H9 (cell line): ENCODE measurements at regions not wholly inside any gene's neighbourhood (a gene's known extent, or its start where the extent isn't known, plus 50 kb on each side); places are given as distances from the start of the nearest gene placed in this dataset.

ENCODE experiments used
- DNase-seq: peaks from one replicate; pipeline ENCODE4 v3.0.0-alpha.2; 2017
- H2AFZ ChIP-seq: one replicate; pipeline ENCODE4 v1.6.1; 2013; ENCODE audit warnings: mild to moderate bottlenecking, low read length, control low read depth, moderate library complexity
- H2AK5ac ChIP-seq: 2 replicates; pipeline ENCODE4 v1.6.1; 2013; ENCODE audit warnings: low read length, control low read depth, mixed read lengths; ENCODE audit not compliant: insufficient read length
- H2BK120ac ChIP-seq: one replicate; pipeline ENCODE4 v1.6.1; 2013; ENCODE audit warnings: low read depth, mild to moderate bottlenecking, low read length, control low read depth, inconsistent platforms; ENCODE audit not compliant: poor library complexity, severe bottlenecking
- H2BK12ac ChIP-seq: 2 replicates; pipeline ENCODE4 v1.6.1; 2013; ENCODE audit warnings: low read length, control low read depth, mixed read lengths, low read depth; ENCODE audit not compliant: insufficient read length
- H2BK15ac ChIP-seq: 2 replicates; pipeline ENCODE4 v1.6.1; 2013; ENCODE audit warnings: low read depth, low read length, control low read depth
- H2BK20ac ChIP-seq: one replicate; pipeline ENCODE4 v1.6.1; 2013; ENCODE audit warnings: low read depth, mild to moderate bottlenecking, low read length, control low read depth, inconsistent platforms; ENCODE audit not compliant: poor library complexity, severe bottlenecking
- H2BK5ac ChIP-seq: 2 replicates; pipeline ENCODE4 v1.6.1; 2013; ENCODE audit warnings: low read length, control low read depth, mixed read lengths; ENCODE audit not compliant: insufficient read length
- H3K14ac ChIP-seq: 2 replicates; pipeline ENCODE4 v1.6.1; 2013; ENCODE audit warnings: low read length, control low read depth; ENCODE audit not compliant: insufficient read depth
- H3K18ac ChIP-seq: 2 replicates; pipeline ENCODE4 v1.6.1; 2013; ENCODE audit warnings: low read depth, mild to moderate bottlenecking, mixed read lengths, low read length, control low read depth; ENCODE audit not compliant: insufficient read length
- H3K23ac ChIP-seq: 2 replicates; pipeline ENCODE4 v1.6.1; 2013; ENCODE audit warnings: low read length, control low read depth, mixed read lengths, low read depth; ENCODE audit not compliant: insufficient read length
- H3K23me2 ChIP-seq: 2 replicates; pipeline ENCODE4 v1.6.1; 2013; ENCODE audit warnings: low read depth, mild to moderate bottlenecking, mixed read lengths, low read length, control low read depth; ENCODE audit not compliant: insufficient read length, poor library complexity, severe bottlenecking
- H3K27ac ChIP-seq: 2 replicates; pipeline ENCODE4 v1.5.1; 2013; ENCODE audit warnings: low read length, control low read depth, mixed read lengths, low read depth; ENCODE audit not compliant: insufficient read length
- H3K27me3 ChIP-seq: 2 replicates; pipeline ENCODE4 v1.6.1; 2013; ENCODE audit warnings: low read length, control low read depth, inconsistent platforms; ENCODE audit not compliant: insufficient read depth
- H3K4ac ChIP-seq: 2 replicates; pipeline ENCODE4 v1.6.1; 2013; ENCODE audit warnings: low read depth, mild to moderate bottlenecking, control low read depth, inconsistent platforms, low read length, moderate library complexity
- H3K4me1 ChIP-seq: 2 replicates; pipeline ENCODE4 v1.6.1; 2013; ENCODE audit warnings: low read length, control low read depth, inconsistent platforms; ENCODE audit not compliant: insufficient read depth
- H3K4me2 ChIP-seq: 2 replicates; pipeline ENCODE4 v1.6.1; 2013; ENCODE audit warnings: low read length, control low read depth, mixed read lengths; ENCODE audit not compliant: insufficient read length, insufficient read depth
- H3K56ac ChIP-seq: 2 replicates; pipeline ENCODE4 v1.6.1; 2013; ENCODE audit warnings: low read depth, mild to moderate bottlenecking, mixed read lengths, low read length, control low read depth; ENCODE audit not compliant: insufficient read length
- H3K79me1 ChIP-seq: 2 replicates; pipeline ENCODE4 v1.6.1; 2013; ENCODE audit warnings: low read depth, mild to moderate bottlenecking, moderate library complexity, low read length, control low read depth, inconsistent platforms; ENCODE audit not compliant: insufficient read depth, poor library complexity, severe bottlenecking
- H3K79me2 ChIP-seq: 2 replicates; pipeline ENCODE4 v1.6.1; 2013; ENCODE audit warnings: low read length, control low read depth, inconsistent platforms; ENCODE audit not compliant: insufficient read depth
- H3K9ac ChIP-seq: 2 replicates; pipeline ENCODE4 v1.6.1; 2013; ENCODE audit warnings: low read length, control low read depth, mixed read lengths; ENCODE audit not compliant: insufficient read length; ENCODE audit errors: extremely low read depth
- H3K9me3 ChIP-seq: one replicate; pipeline ENCODE4 v1.6.1; 2013; ENCODE audit warnings: low read depth, low read length, inconsistent platforms; ENCODE audit not compliant: control insufficient read depth
- H3T11ph ChIP-seq: one replicate; pipeline ENCODE4 v1.6.1; 2013; ENCODE audit warnings: mild to moderate bottlenecking, low read length, control low read depth, inconsistent platforms
- H4K20me1 ChIP-seq: one replicate; pipeline ENCODE4 v1.6.1; 2013; ENCODE audit not compliant: control insufficient read depth, insufficient read length, insufficient read depth
- H4K5ac ChIP-seq: 2 replicates; pipeline ENCODE4 v1.6.1; 2013; ENCODE audit warnings: low read depth, mild to moderate bottlenecking, mixed read lengths, low read length, control low read depth; ENCODE audit not compliant: insufficient read length
- H4K8ac ChIP-seq: replicated peaks from 2 replicates; pipeline ENCODE4 v1.6.1; 2013; ENCODE audit warnings: low read length, control low read depth, mixed read lengths, low read depth; ENCODE audit not compliant: insufficient read length
- H4K91ac ChIP-seq: 2 replicates; pipeline ENCODE4 v1.6.1; 2013; ENCODE audit warnings: low read depth, mild to moderate bottlenecking, moderate library complexity, mixed read lengths, low read length, control low read depth; ENCODE audit not compliant: insufficient read length
- H3K27ac Mint-ChIP-seq, 3 experiments: 2 replicates in 2 of 3; 3 replicates in 1 of 3; pipeline ENCODE4 v1.8.0; 2020 to 2021; ENCODE audit warnings: mixed read lengths in 3 of 3, mild to moderate bottlenecking in 1 of 3, moderate library complexity in 1 of 3
- H3K27me3 Mint-ChIP-seq: 2 replicates; pipeline ENCODE4 v1.8.0; 2021; ENCODE audit warnings: low read depth, mild to moderate bottlenecking, moderate library complexity, mixed read lengths
- H3K36me3 Mint-ChIP-seq, 3 experiments: 2 replicates in 2 of 3; 3 replicates in 1 of 3; pipeline ENCODE4 v1.8.0; 2020 to 2021; ENCODE audit warnings: low read depth in 3 of 3, mixed read lengths in 3 of 3; ENCODE audit not compliant: insufficient read depth in 1 of 3
- H3K4me1 Mint-ChIP-seq, 2 experiments: 2 replicates each; pipeline ENCODE4 v1.8.0; 2020; ENCODE audit warnings: mixed read lengths in 2 of 2
- H3K4me3 Mint-ChIP-seq, 2 experiments: 2 replicates in 1 of 2; 3 replicates in 1 of 2; pipeline ENCODE4 v1.8.0; 2020 to 2021; ENCODE audit warnings: mild to moderate bottlenecking in 2 of 2, mixed read lengths in 2 of 2, moderate library complexity in 1 of 2
- H3K9me3 Mint-ChIP-seq, 2 experiments: 2 replicates in 1 of 2; 3 replicates in 1 of 2; pipeline ENCODE4 v1.8.0; 2020; ENCODE audit warnings: mild to moderate bottlenecking in 2 of 2, mixed read lengths in 2 of 2, moderate library complexity in 1 of 2
- CTCF ChIP-seq: fragments of 200-600 bp; sonication (generic); conservative IDR thresholded peaks from 3 replicates; pipeline ENCODE4 v1.8.0; 2021; ENCODE audit warnings: antibody characterized with exemption, mild to moderate bottlenecking
- WGBS: extraction: QIAGEN DNeasy Blood & Tissue Kit; methylation state at CpG from one replicate; pipeline ENCODE4 v1.1.7; 2013; ENCODE audit warnings: missing lambda C conversion rate, low lambda C conversion rate, mixed read lengths; ENCODE audit not compliant: insufficient read length; ENCODE audit errors: extremely low coverage; 5-methylcytosine and 5-hydroxymethylcytosine counted together

DNA sequence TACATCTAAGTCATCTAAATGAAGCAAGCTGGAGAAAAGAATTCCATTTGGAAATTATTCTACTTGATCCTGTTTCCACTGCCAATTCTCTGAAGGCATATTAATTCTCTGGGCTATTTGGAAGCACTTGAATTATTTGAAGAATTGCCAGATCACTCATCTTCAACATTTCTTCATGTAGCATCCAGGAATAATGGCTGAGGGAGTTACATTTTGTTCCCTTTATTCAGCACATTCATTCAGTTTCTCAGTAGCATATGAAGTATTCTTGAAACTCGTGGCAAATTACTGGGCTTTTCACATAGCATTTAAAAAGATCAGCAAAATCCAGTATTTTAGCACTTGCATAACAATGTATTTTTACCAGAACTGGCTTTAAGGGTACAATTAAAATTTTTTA lies 127.1 kb upstream of the VIPR2 start:
- Histone ChIP-seq H3K4me2 (no peak overlapping the region), H3K23ac (no peak overlapping the region)

More for the DNA sequence above, 127.1 kb upstream of the VIPR2 start:
- no peaks in the 10 kb centered on the region for H3K79me1 ChIP-seq
- no peak overlapping the region for H3K56ac ChIP-seq
- no peak overlapping the region for H3K18ac ChIP-seq
- Mint-ChIP-seq H3K9me3 (peaks cover 31 to 96% of the 10 kb centered on the region in 2 experiments), H3K4me3 (no peak overlapping the region), H3K27ac (no peak overlapping the region), H3K4me1 (no peaks in the 10 kb centered on the region), H3K27me3 (no peaks in the 10 kb centered on the region; the same call in none of the 2 replicates), H3K36me3 (peaks cover 0 to 32% (median 4%) of the 10 kb centered on the region in 3 experiments; a peak in 4 of 7 replicates)
- DNase-seq: no peak
- no peak overlapping the region for H4K91ac ChIP-seq
- H3K9ac ChIP-seq: no peak overlapping the region
- no peak overlapping the region for H3K4ac ChIP-seq
- no peaks in the 10 kb centered on the region for H4K20me1 ChIP-seq
- no CpG with 5 or more reads among the region's 1 CpG for WGBS
- H2BK20ac ChIP-seq: no peak overlapping the region
- H3K79me2 ChIP-seq: no peaks in the 10 kb centered on the region
- no peak overlapping the region for H2BK5ac ChIP-seq
- H3K14ac ChIP-seq: no peak overlapping the region
- no peak overlapping the region for H2AFZ ChIP-seq
- no peaks in the 10 kb centered on the region for H3K27me3 ChIP-seq
- no peak overlapping the region for H4K8ac ChIP-seq
- no peak overlapping the region for H3K27ac ChIP-seq
- no peaks in the 10 kb centered on the region for H3K23me2 ChIP-seq
- H3T11ph ChIP-seq: no peak overlapping the region
- no peak overlapping the region for H2BK15ac ChIP-seq
- H3K9me3 ChIP-seq: peaks cover 7% of the 10 kb centered on the region
- H2BK120ac ChIP-seq: no peak overlapping the region
- H2AK5ac ChIP-seq: no peak overlapping the region
- no peaks in the 10 kb centered on the region for H3K4me1 ChIP-seq
- TF ChIP-seq CTCF: no peak
- no peak overlapping the region for H4K5ac ChIP-seq
- no peak overlapping the region for H2BK12ac ChIP-seq
